HG02623 (cell line): ENCODE measurements at regions not wholly inside any gene's neighbourhood (a gene's known extent, or its start where the extent isn't known, plus 50 kb on each side); places are given as distances from the start of the nearest gene placed in this dataset.
"Not testable (repeated sequence)": the region's sequence is repeated elsewhere in the genome, so short reads cannot be mapped to it uniquely, and the experiment has no call there.

ENCODE experiments used
- ATAC-seq: cut with Tn5 transposase; IDR thresholded peaks from one replicate; pipeline ENCODE4 v1.9.1; 2021; ENCODE audit warnings: moderate library complexity; ENCODE audit not compliant: unreplicated experiment

- peak; percentile 75 for ATAC-seq
These were observed 76.9 kb upstream of the HNRNPA1L2 start for GRCh38 chr13:52565324-52565723.

GRCh38 chr13:52569904-52570602 is 72.2 kb upstream of the HNRNPA1L2 start:
- ATAC-seq = peak; percentile 75

GRCh38 chr13:52571163-52571562 is 71.1 kb upstream of the HNRNPA1L2 start:
- not testable (repeated sequence) for ATAC-seq

DNA sequence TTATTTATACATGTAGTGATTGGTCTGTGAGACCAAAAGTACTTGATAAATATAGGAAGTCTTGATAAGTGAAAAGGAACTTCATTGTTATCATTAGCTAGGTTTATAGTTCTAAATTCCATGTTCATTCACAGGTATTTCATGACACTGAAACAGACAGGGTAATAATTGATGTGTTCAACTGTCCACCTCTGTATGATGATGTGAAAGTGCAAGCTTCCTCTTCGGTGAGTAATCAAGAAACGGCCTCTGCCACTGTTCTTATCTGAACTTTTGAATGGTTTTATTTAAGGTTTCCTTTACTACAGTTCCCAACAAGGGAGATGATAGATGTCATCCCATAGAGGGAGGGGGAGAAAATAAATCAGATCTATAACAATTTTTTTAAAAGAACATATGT is 59.3 kb upstream of the HNRNPA1L2 start:
- peak; percentile 70 for ATAC-seq
